DMS79 (cell line): ENCODE measurements at regions not wholly inside any gene's neighbourhood (a gene's known extent, or its start where the extent isn't known, plus 50 kb on each side); places are given as distances from the start of the nearest gene placed in this dataset.

Experiments
- DNase-seq: peaks from one replicate; lab custom pipeline; 2025; lab: John Stamatoyannopoulos, UW

DNA sequence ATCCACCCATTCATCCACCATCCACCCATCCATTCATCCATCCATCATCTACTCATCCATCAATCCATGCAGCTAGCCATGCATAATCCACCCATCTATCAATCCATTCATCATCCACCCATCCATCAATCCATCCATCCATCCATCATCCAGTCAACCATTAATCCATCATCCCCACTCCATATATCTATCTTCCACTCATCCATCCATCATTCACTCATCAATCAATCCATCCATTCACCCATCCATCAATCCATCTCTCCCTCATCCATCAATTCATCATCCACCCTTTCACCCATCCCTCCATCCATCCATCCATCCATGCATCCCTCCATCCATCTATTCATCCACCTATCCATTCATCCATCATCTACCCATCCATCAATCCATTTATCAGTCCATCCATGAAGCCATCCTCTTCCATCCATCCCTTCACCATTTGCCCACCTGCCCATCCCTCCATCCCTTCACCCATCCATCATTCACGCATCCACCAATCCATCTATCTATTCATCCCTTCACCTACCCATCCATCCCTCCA, 689.4 kb downstream of the BRD1 start:
- no peak for DNase-seq

DNA sequence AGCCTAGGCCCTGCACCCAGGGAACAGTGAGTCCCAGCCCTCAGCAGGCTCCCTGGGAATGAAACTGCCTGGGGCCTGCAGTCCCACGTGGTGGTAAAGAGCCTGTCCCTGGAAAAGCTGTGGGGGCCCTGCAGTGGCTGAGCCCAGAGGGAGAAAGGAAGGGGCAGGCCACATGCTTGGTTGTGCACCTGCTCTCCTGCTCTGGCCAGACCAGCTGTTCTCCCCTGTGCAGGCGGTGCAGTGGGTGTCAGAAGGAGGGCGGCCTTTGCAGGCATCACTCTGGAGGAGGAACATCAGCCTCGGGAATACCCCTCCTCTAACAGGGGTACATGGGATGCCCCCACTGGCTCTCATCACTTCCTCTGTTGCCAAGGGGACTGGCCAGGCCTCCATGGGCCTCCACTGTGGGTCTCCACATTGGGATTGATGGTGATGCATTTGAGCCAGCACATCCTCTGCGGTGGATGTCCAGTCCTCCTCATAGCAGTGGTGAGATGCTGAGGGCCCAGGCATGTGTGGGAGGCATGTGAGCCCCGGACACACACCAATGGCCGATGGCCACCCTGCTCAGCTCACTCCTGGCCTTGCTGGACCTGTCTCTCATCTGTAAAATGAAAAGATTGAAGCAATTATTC, 690.4 kb downstream of the BRD1 start:
- no peak for DNase-seq

DNA sequence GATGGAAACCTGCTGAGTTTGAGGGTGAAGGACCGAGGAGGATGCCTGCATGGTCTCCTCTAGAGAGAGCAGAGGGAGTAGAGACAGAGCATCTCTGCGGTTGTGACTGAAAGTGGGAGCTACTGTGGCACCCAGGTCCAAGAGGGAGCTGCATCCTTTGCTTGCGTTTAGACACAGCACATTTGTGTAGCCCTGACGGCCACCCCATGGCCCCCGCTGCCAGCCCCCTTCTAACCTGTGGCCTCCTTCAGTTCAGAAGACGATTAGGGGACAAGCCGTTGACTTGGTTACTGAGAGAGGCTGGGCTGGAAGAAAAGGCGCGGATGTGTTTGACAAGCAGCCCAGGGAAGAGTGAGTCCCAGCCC, 690.9 kb downstream of the BRD1 start:
- DNase-seq, result no peak

DNA sequence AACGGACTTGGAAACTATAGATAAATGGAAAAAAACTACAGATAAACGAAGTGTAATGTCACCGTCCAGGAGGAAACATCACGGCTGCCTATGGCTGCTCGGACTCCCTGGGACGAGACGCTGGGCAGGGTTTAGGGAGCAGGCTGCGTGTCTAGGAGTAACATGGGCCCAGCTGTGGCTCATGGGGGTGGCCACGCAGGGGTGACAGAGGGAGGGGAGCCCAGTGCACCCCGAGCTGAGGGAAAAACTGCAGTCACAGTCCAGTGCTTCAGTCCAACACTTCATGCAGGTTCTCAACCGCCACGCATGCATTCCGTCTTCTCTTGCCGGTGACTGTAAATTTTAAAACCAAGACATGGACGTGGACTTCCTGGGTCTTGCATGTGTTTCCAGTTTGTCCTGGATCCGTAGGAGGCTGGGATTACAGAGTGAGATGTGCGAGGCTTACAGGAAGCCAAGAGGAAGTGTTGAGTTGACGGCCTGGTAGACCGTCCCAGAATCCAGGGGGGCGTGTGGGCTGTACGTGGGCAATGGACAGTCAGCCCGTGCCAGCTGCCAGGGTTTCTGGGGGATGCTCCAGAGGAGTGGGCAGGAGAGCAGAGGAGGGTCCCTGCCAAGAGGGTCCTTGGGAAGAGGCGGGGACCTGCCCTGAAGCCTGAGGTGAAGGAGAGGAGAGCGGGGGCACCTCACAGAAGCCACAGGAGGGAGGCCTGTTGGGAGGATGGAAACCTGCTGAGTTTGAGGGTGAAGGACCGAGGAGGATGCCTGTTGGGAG, 691.4 kb downstream of the BRD1 start:
- no peak for DNase-seq

DNA sequence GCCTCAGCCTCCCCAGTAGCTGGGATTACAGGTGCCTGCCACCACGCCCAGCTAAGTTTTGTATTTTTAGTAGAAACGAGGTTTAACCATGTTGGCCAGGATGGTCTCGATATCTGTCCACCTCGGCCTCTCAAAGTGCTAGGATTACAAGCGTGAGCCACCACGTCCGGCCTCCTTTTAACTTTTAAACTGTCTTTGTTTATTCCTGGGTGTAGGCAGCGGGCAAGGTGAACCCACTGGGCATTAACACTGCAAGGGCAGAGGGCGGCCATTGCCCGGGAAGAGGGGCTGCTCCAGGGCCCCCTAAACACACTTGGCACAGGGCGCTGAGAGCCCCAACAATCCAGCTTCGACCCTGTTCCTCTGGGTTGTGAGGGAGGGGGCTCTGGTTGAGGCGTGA, 693.6 kb downstream of the BRD1 start:
- DNase-seq, result no peak

DNA sequence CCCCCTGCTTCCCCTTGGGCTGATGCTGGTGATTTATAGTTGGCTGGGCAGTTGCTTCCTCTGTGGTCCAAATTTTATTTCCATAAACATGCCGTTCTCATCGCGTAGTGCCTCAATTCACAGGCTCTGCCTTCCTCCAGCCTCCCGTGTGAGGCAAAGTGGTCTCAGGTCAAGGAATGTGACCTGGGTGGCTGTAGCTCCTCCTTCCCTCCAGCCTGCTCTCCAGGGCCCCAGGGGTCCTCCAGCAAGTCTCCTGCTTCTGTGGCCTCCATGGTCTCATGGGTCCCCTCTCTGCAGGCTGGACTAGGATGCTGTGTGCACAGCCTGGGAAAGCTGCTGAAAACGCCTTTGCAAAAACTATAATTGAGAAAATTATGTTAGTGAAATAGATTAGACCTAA, 694.1 kb downstream of the BRD1 start:
- no peak for DNase-seq

DNA sequence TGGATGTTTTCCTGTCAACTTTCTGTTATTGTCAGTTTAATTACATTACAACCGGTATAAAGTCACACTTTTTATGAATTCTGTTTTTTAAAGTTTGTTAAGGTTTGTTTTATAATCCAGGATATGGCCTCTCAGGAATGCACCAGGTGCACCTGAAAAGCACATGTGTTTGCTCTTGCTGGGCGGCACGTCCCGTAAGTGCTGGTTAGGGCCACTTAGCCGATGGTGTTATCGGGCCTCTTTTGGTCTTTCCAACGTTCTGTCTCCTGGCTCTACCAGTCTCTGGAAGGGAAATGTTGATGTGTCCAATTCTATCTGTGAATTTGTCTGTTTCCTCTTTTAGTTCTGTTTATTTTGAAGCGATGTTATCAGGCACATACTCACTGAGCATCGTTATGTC, 695.7 kb downstream of the BRD1 start:
- DNase-seq, result no peak

DNA sequence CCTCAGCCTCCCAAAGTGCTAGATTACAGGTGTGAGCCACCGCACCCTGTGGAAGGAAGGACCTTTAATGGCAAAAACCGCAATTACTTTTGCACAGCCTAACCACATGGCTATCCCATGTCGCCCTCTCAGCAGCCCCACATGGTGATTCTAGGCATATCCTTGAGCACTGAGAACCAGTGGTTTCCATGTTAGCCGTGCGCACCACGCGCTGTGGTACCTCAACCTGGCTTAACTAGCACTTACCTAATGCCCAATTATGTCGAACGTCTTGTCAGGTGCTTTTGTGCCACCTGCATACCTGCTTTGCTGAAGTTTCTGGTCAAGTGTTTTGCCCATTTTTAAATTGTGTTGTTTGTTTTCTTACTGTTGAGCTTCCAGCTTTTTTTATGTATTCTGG, 697.9 kb downstream of the BRD1 start:
- no peak for DNase-seq

DNA sequence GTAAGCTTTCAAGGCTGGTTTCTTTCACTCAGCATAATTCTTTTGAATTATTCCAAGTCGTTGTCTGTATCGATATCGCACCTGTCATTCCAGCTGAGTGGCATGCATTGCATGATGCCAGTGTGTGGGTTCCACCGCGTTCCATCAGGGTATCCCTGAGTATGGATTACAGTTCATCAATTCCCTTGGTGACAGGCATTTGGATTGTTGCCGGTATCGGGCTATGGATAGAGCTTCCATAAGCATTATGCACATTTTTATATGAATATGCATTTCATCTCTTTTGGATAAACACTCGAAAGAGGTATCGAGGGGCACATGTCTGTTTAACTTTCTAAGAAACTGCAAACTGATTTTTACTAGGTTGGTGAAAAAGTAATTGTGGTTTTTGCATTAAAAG, 698.8 kb downstream of the BRD1 start:
- DNase-seq, result no peak

DNA sequence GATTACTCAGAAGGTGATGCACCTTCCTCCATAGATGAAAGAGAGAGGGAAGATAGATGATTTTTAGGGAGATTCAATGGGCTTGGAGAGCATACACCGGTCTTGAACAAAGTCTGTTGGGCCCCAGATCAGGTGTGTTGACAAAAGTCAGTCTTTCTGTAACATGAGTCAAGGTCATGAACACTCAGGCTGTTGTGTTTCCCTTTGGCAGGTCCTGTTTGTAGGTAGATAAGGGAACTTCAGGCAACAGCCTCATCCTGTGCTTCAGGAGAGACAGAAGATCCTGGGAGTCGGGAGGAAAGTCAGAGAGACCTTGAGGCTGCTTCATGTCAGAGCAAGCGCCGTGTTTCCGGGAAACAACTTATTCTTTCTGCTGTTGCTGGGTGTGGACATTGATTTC, 703.1 kb downstream of the BRD1 start:
- no peak for DNase-seq

DNA sequence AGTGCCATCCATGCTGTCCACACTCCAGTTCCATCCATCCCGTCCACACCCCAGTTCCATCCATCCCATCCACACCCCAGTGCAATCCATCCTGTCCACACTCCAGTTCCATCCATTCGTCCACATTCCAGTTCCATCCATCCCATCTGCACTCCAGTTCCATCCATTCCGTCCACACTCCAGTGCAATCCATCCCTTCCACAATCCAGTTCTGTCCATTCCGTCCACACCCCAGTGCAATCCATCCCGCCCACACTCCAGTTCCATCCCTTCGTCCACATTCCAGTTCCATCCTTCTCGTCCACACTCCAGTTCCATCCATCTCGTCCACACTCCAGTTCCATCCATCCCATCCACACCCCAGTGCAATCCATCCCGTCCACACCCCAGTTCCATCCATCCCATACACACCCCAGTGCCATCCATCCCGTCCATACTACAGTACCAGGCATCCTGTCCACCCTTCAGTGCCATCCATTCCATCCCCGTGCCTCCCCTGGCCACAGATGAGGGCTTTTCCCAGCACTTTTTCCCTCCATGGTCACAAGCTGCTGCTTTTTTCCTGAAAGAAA, 704.0 kb downstream of the BRD1 start:
- no peak for DNase-seq

DNA sequence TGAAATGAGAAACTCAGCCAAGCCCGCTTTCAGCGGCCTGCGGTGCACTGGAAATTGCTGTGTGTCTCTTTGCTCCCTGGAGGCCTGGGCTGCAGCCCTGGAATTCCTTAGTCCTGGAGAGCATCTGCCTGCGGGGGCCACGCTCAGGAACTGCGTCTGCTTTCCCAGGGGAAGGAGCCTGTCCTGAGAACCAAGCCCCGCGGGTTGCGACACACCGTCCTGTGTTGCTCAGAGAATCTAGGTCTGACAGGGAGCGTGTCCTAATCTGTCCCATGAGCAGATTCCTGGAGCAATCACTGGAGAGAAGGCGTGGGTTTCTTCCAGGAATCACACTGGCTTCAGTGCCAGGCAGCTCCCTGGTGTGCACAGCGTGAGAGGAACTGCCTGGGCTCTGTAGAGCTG, 708.1 kb downstream of the BRD1 start:
- no peak for DNase-seq

DNA sequence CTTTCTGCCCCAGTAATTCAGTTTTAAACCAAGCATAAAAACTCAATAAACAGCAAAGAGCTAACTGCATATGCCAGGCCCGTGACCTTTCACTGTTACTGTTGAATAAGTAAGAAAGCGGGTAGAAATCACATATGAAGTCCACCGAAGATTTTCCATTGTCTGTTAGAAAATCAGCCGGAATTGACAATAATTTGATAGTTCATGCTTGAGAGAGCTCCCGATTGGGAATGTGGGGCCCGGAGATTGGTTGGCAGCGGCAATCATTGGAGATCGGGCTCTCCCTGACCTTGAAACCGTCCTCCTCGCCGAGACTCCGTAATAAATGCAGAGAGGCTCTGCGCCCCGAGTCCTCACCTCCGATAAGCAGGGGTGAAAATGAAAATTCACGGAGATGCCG, 709.6 kb downstream of the BRD1 start:
- DNase-seq, result no peak

DNA sequence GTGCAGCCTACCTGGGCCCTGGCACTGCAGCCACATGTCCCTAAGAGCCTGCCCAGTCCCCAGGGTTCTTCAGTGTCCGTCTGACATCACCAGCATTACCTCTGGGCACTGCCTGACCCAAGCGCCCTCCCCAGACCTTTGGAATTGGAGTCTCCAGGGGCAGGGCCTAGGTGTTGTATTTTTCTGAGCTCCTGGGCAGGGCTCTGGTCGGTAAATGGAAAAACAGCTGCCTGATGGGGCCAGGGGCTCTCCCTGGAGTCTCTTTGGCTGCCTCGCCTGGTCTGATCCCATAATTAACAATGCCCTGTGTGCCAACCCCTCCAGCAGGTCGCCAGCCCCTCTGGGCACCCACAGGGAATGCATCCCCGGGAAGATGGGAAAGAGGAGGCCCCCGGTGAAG, 710.2 kb downstream of the BRD1 start:
- DNase-seq, result no peak

DNA sequence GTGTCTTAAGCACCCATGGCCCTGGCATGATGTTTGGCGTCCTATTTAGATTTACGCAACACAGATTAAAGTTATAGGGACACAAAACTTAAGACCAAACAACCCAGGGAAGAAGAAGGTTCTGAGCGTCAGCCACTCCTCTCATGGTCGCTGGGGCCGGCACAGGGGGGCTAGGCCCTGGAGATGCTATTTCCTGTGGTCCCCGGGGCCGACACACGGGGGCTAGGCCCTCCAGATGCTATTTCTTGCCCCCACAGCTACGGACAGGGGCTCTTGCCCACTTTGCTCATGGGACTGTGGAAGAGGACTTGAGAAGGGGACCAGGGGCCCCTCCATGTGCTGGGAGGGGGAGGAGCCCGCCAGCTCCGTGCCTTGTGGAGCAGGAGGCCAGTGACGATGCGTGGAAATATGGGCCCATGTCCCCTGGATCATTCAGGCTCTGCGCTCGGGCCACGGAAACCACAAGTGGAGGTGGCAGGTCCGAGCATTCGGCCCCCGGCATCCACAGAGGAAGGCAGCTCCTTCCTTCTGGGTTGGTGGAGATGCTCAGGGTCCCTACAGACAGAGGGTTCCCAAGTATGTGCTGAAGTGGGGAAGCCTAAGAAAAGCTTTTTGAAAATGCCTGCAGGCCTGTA, 711.1 kb downstream of the BRD1 start:
- no peak for DNase-seq

DNA sequence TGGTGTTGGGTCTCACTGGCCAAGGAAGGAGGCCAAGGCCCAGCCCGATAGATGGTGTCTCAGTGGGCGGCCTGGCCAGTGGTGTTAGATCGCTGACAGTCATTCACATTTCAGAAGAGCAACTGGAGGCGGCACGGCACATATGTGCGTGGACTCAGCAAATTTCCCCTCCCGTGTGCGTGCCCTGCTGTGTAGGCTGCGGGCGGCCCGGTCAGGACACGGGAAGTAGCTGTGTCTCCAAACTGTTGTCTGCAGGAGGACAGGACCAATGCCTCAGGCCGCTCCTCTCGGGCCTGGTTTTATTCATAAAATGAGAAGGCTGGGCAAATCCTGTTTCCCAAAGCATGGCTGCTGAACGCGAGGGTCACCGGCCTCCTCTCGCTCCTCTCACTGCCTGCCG, 711.7 kb downstream of the BRD1 start:
- no peak for DNase-seq

DNA sequence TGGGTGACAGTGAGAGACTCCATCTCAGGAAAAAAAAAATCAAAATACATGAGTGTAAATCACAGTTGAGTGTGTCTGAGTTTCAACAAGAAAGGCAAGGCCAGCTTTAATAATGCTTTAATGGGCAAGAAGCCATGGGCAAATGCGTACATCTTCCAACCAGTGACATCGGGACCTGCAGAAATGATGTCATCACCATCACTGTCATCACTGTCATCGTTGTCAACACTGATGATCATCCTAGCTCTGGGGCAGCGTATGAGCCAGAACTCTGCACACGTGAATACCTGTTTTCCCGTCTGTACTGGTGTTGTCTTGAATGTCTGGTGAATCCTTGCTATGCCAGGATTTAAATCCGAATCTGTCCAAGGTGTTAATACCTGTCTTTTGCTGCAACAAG, 712.5 kb downstream of the BRD1 start:
- DNase-seq, result no peak

DNA sequence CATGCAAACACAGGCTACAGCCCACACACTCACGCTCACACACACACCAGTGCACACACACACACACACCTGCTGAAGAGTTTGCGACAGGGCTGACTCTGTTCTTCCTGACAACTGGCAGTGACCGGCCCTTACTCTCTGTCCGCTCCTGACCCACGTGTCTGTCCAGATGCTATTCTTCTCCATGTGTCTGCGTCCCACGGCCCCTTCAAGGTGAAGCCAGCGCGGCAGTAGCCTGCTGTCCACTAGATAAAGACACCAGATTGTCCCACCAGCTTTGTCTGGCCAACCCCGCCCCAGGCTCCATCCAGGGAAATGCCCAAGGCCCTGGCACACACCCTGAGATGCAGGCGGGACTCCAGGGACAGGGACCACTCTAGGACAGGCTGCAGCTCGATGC, 713.9 kb downstream of the BRD1 start:
- no peak for DNase-seq

DNA sequence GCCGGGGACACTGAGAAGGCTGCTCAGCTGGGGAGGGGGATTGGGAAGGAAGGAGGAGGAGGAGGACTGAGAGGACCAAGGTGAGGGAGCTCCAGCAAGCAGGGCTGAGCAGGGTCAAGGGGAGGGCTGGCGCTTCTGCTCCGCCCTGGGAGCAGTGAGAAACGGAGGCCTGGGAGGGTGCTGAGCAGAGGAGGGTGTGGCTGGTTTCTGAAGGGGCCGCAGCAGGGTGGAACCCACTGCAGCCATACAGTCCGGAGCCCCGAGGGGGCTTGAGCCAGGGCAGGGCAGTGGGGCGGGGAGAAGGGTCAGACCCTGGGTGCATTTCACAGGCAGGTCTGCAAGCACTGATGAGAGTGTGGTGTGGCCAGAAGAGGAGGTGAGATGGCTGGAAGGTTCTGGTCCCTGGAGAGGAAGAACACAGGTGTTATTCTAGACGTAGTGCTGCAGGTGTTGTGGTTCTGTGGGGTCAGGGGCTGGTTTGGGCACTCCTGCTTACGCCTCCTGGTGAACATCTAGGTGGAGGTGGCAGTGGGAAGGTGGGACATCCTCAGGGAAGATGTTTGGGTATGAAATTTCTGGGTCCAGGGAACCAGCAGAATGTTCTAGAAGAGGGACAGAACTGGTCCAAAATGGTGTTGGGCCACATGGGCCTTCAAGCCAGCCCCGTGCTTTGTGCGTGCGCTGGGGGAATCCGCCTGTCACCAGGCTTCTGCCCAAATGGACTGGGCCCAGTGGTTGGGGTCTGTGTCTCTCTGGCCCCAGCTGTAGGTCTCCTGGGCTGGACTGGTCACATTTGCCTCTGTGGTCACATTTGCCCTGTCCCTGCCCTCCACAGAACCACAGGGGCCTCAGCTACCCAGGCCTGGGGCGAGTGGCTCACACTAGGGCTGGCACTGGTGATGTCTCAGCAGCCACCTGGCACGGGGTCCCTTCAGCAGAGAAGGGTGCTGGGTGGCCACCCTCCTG, 714.7 kb downstream of the BRD1 start:
- DNase-seq, result no peak

DNA sequence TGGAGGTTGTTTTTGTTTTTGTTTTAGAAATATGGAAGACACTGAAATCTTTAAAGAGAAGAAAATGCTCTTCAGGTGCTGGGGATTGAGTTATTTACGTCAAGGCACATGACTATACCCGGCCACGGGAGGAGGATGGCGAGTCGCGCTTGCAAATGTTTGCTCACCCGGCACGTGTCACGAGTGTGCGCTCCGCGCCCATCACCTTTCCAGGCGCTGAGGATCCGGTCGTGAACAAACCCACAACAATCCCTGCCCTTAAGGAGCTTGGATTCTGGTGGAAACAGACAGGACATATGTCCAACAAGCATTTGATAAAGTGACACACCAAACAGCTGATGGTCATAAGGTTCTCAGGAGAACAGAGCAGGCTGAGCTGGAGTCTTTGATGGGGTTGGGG, 715.5 kb downstream of the BRD1 start:
- DNase-seq, result no peak

DNA sequence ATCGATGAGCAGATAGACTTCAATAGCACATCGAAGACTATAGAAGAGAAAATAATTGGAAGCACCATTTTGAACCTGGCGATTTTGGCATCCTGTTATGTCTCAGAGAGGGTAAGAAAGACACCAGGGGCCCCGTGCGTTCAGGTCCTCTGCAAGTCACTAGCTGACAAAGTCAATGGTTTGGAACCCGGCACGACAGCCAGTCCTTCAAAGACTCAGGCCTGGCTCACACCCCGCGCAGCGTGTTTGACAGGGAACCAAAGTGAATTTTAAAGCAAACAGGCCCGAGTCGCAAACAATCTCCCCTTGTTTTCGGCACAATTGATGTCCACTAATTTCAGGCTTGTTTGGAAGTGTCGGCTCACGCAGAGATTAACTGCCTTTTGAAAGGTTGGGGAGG, 716.6 kb downstream of the BRD1 start:
- no peak for DNase-seq
